ENCODE measurements at regions not wholly inside any gene's neighbourhood (a gene's known extent, or its start where the extent isn't known, plus 50 kb on each side); places are given as distances from the start of the nearest gene placed in this dataset.
A peak's percentile ranks its signal among the peaks of the same experiment; 100 is the strongest.
"Not testable (repeated sequence)": the region's sequence is repeated elsewhere in the genome, so short reads cannot be mapped to it uniquely, and the experiment has no call there.

DNA sequence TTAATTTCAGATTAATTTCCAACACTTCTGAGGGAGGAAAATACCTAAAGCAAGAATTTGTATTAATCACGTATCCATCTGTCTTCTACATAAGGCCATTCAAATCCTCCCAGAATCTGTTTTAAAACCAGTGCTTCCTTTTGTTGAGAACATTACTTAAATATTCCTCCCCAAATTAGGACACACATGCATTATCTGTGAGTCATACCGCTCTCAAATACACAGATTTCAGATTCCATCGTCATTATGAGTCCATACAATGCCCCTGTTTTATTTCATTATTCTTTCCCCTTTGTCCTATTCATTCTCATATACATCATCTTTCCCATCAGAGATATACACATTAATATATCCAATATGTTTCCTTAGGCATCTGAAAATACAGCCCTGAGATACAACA lies 57.3 kb upstream of the PRSS12 start:
- no peak for DNase-seq

DNA sequence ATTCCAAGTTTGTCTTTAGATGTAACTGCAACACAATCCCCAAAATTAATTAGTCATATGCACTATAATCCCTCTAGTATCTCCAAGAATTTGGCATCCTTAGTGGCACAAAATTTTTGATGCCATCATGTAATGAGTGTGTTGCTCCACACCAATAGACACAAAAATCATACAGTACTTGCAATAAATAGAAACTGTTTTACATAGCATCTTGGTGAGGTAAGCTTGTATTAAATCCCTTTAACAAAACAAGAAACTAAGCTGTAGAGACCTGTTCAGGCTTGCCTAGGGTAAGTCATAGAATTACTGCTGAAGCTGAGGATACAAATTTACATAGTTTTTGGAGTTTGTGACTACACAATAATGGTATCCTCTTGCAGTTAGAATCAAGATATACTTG lies 64.5 kb upstream of the PRSS12 start:
- no peak for DNase-seq

DNA sequence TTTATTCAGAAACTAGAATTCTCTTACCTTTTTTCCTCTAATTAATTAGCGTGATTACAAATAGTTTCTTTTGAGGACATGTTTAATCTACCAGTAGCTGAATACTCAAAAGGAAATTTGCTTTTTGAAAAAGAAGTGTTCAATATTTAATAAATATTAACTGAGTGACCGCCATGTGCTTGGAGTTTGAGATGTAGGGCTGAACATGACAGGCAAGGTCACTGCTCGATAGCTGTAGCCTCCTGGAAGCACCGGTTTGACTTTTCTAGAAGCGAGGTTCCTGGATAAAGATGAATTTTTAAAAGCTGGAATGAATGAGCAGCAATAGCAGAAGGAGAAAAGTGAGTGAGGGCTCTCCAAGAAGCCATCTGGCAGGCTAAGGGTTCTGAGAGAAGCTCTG lies 65.0 kb upstream of the PRSS12 start:
- not testable (repeated sequence) for DNase-seq

DNA sequence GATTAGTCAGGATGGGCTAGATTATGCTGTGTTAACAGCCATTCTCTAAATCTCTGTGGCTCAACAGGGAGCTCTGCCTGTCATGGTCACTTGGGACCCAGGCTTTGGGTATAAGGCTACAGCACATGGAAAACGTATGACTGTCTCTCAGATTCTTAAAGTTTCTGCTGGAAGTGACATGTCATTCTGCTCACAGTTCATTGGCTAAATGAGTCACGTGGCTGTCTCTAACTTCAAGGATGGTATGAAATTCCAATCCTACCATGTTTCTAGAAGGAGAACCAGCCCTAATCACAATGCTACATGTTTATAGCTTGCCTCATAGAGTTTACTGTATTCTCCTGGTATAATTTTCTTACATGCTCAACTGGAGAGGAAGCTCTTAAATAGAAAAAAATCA lies 65.6 kb upstream of the PRSS12 start:
- not testable (repeated sequence) for DNase-seq

DNA sequence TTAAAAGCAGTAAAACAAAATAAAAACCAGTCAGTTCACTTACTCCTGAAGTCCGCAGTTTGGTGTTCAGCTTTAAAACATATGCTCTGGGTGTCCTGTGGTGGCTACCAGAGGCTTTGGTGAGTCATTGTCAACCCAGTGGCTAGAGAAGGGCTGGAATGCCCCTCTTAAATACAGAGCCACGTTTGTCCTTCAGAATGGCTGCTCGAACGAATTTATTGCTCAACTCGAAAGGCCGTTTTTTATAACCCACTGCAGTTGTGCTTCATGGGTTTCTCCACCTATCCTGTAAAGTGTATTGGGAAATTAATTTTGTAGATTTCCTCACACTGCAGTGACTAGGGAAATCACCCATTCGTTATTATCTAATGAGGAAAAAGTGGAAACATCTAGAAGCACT lies 66.8 kb upstream of the PRSS12 start:
- DNase-seq = not testable (repeated sequence)

DNA sequence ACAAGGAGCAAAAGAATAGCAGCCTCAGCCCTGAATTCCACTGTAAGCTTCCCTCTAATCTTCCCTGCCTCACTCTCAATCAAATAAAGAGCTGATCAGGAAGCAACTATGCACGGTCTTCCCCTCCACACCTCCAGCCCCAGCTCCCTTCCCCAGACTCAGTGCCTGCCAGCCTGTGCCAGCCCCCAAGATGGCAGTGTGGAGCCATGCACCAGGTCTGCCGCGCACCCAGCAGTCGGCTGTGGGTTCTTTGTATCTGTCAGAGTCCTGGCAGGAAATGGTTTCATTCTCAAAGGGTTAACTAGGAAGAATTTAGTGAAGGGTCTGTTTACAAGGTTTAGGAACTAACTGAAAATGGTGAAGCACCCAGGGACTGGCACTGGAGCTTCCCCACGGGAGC lies 71.3 kb upstream of the PRSS12 start:
- DNase-seq = peak; percentile 17

DNA sequence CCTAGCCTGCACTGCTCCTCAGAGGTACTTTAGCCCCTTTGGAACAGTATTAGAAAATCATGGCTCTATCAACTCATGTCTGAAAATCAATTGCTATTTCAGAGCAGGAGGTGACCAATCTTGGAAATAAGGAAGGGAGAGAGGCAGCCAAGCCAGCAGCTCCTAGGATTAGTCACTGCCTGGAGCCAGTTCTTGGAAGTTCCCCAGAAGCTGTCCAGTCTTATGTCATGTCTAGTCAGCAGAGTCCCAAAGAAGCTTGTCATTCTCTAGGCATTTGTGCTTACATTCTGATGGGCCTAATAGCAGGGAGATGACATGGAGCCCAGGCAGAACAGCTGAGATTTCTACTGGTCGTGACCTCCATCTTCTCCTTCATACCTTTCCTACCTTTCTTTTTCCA lies 76.1 kb upstream of the PRSS12 start:
- not testable (repeated sequence) for DNase-seq

DNA sequence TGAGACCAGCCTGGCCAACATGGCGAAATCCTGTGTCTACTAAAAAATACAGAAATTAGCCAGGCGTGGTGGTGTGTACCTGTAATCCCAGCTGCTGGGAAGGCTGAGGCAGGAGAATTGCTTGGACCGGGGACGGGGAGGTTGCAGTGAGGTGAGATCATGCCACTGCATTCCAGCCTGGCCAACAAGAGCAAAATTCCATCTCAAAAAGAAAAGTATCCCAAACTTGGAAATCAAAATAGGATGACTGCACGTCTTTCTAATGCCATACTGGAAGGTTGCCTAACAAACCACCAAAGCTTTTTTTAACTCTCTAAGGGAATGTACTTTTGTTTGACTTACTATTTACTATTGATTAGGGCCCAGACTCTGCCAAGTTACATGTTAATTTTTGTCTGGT lies 79.6 kb upstream of the PRSS12 start:
- not testable (repeated sequence) for DNase-seq

DNA sequence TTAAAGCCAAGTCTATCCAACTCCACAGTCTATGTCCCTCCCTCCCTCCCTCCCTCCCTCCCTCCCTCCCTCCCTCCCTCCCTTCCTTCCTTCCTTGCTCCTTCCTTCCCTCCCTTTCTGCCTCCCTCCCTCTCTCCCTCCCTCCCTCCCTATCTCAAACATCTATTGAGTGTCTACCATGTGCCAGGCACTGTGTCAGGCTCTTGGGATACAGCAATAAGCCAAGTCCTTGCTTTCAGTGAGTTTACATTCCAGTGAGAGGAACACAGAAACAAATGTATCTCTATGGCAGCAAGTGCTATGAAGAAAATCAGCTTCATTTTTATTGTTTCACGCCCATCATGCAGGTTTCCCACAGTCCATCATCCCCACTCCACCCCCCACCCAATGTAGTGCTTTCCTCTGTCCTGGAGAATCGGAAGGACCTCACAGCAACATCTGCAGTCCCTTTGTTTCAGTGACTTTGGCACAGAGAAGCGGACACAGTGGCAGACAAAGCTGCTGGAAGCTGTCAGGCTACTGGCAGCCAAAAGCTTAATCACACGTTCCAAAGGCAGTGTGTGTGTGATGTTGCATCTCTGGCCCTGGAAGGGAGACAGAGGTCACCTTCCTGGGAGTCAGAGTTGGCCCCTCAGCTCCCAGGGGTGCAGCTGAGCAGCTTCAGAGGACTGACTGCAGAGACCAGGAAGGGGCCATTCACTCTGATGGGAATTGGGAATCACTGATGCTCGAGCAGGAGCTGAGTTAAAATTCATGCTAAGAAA lies 81.0 kb upstream of the PRSS12 start:
- DNase-seq = not testable (repeated sequence)

DNA sequence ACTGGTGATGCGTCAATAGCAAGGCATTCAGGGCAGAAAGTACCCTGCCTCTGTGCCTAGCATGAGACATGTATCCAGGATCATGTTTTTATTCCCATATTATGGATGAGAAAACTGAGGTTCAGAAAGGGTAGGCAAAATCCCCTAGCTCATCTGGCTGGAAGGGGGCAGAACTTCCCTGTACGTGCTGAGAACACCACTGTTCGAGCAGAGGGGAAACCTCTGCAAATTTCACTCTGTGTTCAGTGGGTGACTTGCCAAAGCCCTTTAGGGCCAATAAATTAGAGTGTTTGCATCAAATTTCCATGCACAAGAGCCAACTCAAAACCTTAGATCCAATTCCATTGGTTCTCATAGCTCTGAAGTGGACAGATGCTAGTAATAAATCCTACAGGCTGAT lies 82.6 kb upstream of the PRSS12 start:
- DNase-seq = not testable (repeated sequence)

DNA sequence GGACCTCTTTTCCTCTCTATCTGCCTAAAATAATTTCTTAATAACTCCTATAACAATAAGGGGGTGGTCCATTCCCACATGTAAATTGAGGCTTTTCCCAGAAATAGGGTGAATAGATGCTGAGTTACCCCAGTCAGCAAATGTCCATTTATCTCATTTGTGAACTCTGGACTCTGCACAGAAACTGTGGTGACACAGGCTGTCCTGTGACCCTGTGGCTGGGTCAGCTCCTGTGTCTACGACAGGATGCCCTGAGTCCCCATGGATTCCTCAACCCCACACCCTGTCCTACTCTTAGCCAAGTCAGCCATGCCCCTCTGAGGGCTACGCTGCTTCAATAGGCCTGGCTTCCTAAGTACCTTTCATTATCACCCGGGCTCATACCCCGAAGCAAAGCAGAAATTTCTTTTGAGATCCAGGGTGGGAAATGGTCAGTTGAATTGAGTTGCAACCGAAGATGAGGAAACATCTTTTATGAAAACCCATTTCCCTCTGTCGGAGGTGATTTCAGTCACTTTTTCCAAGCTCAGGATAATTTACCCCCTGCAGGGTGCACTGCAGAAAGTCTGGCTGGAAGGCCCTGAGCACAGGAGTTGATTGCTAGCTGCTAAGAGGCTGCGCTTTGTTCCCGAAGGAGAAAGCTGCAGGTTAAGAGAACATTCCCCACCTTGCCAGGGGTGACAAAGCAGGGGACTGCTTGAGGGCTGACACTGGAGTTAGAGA lies 89.5 kb upstream of the PRSS12 start:
- not testable (repeated sequence) for DNase-seq

DNA sequence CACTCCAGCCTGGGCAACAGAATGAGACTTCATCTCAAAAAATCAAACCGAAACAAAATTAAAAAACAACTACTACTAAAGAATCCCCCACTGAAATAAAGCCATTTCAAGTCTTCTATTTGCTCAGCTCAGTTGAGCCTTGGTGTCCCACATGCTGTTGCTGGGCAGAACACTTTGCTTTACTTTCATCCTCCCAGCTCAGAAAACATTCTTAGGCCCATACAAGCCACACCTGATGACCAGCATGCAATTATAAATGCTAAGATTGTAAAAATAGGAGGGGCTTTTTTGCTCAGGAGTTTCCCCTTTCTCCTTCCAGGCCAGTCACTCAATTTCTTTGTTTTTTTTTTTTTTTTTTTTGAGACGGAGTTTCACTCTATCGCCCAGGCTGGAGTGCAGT lies 94.6 kb upstream of the PRSS12 start:
- DNase-seq = not testable (repeated sequence)

DNA sequence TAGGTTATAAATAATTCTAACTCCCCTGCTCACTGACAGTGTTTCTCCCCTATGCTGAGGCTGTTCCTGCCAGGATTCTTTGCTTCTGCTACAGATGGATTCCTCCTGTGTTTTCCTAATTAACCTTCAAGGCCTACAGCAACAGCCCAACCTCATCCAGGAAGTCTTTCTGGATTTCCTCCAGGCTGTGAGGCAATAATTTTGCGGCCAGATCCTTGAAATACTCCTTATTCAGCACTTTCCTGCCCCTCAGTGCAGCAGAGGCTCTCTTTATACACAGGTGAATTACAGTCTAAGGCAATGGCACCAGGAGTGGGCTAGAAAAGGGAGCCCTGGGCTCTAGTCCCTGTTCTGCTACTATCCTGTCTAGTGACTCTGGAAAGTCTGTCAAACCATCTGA lies 102.1 kb upstream of the PRSS12 start:
- DNase-seq = not testable (repeated sequence)

DNA sequence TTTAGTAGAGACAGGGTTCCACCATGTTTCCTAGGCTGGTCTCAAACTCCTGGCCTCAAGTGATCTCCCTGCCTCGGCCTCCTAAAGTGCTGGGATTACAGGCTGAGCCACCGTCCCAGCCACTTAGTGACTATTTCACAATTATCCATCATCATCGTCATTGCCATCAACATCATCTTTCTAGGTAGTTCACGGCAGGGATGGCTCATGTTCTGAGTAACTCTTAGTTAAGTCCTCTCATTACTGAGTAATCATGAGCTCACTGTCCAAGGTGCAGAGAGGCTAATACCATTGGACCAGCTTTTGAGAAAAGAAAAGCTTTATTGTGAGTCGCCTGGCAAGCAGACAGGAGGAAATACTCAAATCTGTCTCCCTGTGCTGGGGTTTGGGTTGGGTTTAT lies 108.6 kb upstream of the PRSS12 start:
- DNase-seq = not testable (repeated sequence)

DNA sequence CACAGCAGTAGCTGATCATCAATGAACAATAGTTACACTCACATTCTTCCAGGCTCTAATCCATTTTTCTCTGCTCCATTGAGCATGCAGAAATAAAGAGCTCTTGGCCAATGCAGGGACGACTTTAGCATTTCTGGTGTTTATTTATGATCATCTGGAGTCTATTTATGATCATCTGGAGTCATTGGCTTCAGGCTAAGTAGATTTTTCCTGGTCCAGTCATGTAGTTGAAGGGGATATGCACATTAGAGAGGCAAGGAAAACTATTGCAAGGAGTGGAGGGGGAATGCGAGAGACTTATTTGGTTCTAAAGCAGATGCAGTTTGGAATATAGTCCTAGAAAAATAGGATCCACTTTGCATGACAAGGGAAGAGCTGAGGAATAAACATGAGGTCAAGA lies 113.0 kb upstream of the PRSS12 start:
- not testable (repeated sequence) for DNase-seq

DNA sequence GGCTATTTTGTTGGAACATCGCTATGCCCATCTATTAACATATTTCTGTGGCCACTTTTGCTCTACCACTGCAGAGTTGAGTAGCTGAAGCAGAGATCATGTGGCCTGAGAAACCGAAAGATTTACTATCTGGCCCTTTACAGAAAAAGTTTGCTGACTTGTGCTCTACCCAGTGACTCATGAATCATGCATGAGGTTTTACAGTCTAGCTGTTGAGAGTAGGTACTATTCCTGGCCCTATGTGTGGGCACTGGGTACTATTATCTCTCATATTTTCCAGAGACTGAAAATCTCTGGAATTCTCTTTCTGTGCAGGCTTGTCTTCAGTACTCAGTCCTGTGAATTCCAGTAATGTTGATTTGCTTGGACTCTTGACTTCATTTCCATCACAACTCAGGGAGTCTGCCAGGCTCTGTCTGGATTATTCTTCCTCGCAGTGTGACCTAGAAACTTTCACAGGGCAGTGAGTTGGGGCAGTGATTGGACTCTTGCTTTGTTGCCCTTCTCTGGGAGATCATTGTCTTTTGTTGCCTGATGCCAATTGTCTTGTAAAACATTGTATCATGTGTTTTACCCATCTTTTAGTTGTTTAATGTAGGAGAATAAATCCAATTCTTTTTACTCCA lies 121.3 kb upstream of the PRSS12 start:
- not testable (repeated sequence) for DNase-seq

DNA sequence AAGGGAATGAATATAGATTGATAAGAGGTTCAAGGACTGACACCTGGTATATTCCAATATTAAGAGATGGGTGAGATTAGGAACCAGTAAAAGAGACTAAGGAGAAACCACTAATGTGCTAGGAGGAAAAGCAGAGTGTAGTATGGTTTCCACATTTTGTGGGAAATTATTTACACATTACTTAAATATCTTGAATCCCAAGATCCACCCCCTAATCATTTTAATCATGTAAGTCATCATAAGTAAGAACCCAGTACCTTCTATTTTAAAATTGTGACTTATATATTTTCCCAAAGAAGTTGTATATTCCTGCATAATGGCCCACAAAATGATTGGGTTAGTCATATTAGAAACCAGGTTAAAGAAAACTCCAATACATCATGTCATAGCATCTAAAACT lies 122.0 kb upstream of the PRSS12 start:
- DNase-seq = not testable (repeated sequence)

DNA sequence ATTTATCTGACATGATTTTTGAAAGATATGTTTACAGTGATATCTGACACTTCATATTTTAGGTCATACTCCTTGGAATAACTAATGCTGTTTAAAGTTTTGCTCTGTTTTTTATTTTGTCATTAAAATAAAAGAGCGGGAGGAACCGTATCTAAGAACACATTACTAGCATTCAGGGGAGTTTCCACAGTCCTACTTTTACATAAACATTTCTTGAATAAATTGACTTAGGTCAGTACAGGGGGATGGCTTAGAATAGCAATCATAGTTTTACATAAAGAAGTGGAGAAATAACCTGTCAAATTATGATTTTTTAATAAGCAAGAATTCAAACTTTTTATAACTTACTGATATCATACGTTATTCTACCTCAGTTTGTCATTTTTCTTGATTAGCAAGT lies 123.1 kb upstream of the PRSS12 start:
- DNase-seq = not testable (repeated sequence)

DNA sequence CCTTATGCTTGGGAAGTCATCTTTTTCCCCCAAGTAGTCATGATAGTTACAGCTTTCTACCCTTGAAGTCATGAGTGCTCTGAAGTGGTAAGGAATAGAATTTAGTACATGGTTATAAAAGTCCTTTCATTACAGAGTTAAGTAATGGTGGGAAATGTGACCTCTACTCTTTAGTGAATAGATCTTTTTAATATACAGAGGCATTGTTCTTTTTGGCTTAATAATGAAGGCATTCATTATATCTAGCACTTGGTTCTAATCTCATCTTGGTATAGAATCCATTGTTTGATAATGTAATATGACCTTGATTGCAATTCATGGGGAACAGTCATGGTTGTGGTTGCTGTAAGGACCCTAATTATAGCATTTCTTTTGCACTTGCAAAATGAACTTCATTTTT lies 125.0 kb upstream of the PRSS12 start:
- DNase-seq = not testable (repeated sequence)

DNA sequence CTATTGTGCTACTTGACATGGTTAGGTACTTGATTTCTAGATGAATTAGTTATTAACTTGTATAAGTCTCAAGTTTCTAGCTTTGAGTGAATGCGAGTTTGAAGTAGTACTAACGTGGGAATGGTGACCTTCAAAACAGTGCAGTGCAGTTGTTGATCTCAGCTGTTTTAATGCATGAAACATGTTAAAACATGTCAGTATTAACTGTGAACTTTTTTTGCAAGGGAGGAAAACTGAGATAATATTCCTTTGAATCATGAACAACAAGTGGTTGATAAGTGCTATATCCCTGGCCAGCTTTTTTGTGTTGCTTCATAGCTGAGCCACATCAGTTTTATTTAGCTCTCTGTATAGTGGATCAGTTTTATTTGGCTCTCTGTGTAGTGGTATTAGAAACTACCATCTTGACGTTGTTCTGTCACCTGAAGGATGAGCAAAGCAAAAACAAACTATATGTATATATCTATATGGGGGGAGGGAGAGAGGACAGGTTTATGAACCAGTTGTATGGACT lies 133.1 kb upstream of the PRSS12 start:
- DNase-seq = not testable (repeated sequence)

DNA sequence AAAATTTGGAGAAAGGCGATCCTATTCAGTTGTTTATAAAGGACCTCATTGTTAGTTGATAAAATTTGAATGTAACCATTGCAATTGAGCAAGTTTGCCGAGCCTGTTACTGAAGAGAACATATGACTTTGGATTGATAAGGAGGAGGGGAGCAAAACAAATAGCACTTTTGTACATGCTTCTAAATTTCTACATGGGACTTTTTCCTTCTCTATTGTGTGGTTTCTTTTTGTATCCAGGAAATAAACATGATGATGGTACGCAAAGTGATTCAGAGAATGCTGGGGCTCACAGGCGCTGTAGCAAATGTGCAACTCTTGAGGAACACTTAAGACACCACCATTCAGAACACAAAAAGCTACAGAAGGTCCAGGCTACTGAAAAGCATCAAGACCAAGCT lies 140.2 kb upstream of the PRSS12 start:
- not testable (repeated sequence) for DNase-seq

DNA sequence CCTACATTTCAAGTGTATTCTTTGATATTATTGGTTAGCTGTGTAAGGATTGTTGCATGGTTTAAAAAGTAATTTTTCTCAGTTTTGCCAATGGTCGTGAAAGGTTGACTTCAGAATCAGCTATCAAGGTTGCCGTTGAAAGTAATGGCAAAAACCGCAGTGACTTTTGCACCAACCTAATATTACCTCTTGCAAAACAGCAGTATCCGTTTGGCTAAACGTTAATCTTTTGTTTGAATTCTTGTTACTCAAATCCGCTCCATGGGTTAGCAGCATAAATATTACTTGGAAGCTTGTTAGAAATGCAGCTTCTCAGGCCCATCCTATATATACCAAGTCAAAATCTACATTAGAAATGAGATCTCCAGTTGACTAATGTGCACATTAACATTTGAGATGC lies 141.6 kb upstream of the PRSS12 start:
- DNase-seq = not testable (repeated sequence)

DNA sequence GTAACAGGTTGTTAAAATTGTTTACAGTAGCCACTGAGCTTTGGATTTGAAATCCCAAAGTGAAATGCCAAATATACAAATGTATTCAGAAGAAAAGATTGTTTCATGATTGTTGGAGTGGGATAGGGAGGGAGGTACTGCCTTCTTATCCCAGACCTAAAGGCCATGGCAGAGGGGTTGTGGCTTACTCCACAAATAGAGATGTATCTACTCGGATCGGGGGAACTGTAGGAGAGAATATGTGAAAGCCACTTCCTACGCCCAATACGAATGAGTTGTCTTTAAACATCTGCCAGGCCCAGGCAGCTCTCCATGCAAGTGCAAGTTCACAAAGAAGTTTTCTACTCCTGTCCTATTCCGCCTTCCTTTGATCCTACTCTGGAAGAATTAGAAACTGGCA lies 150.2 kb upstream of the PRSS12 start:
- not testable (repeated sequence) for DNase-seq

DNA sequence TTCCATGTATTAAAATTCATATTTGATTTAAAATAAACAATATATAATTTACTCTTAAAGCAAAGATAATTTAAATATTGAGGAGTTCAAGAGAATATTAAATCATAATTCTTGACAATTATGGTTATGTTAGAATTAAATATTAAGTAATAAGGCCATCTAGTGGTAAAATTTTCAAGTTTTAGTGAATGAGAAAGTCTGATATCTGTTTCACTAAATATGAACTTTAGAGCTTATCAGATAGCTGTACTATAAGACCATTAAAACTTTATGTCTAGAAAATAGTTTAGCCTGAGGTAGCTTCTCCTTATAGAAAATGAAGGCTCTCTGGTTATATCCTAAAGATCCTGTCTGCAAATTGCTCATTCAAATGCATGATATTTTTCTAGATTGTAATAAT lies 152.1 kb upstream of the PRSS12 start:
- DNase-seq = not testable (repeated sequence)

All from activated naive CD4-positive, alpha-beta T cell treated with Interleukin-2 at 50 U/mL for 16 hours (primary cell).